IMR-90 (cell line): ENCODE measurements at regions not wholly inside any gene's neighbourhood (a gene's known extent, or its start where the extent isn't known, plus 50 kb on each side); places are given as distances from the start of the nearest gene placed in this dataset.
A peak's percentile ranks its signal among the peaks of the same experiment; 100 is the strongest.

Experiments used
- ATAC-seq: fragments of 200-7000 bp; cut with Tn5 transposase; 2 replicates; pipeline ENCODE4 v1.9.1; 2020; ENCODE audit warnings: low read depth, mild to moderate bottlenecking, moderate library complexity
- BruUV-seq: library from RNA; stranded (reverse); fragments of 400-500 nt; replicated peaks from 2 replicates; lab custom pipeline; 2021; lab: Mats Ljungman, UMichigan
- CTCF ChIA-PET: fragments of 300-600 bp; formaldehyde crosslinking; extraction: SDS; loops from one replicate; lab custom pipeline; 2021; ENCODE audit warnings: antibody characterized with exemption; lab: Yijun Ruan, JAX
- POLR2A ChIA-PET: fragments of 300-600 bp; sonication (Branson Sonifier 250); formaldehyde crosslinking; loops from one replicate; lab custom pipeline; 2022; ENCODE audit warnings: antibody characterized with exemption; ENCODE audit not compliant: unreplicated experiment; lab: Charles Lee
- DNase-seq: peaks from one replicate; pipeline ENCODE4 v3.0.0; 2013
- H2AFZ ChIP-seq: replicated peaks from 2 replicates; pipeline ENCODE3; 2013; ENCODE audit warnings: low read length, mild to moderate bottlenecking; ENCODE audit not compliant: poor library complexity
- H2AK5ac ChIP-seq: 2 replicates; pipeline ENCODE4 v1.6.1; 2013; ENCODE audit warnings: low read depth, low read length, inconsistent platforms
- H2AK9ac ChIP-seq: replicated peaks from 2 replicates; pipeline ENCODE3; 2013; ENCODE audit warnings: mild to moderate bottlenecking, low read depth, low read length, moderate library complexity; ENCODE audit not compliant: poor library complexity
- H2BK120ac ChIP-seq: 2 replicates; pipeline ENCODE4 v1.6.1; 2013; ENCODE audit warnings: low read depth, low read length, inconsistent platforms
- H2BK15ac ChIP-seq: 3 replicates; pipeline ENCODE4 v1.6.1; 2013; ENCODE audit warnings: low read depth, low read length, inconsistent platforms
- H2BK20ac ChIP-seq: 2 replicates; pipeline ENCODE4 v1.6.1; 2013; ENCODE audit warnings: low read depth, mild to moderate bottlenecking, inconsistent platforms, low read length, moderate library complexity
- H2BK5ac ChIP-seq: 2 replicates; pipeline ENCODE4 v1.6.1; 2013; ENCODE audit warnings: mild to moderate bottlenecking, low read depth, low read length, inconsistent platforms; ENCODE audit not compliant: poor library complexity, severe bottlenecking
- H3K14ac ChIP-seq: replicated peaks from 2 replicates; pipeline ENCODE4 v1.6.1; 2013; ENCODE audit warnings: low read depth, low read length, inconsistent platforms
- H3K18ac ChIP-seq: 2 replicates; pipeline ENCODE4 v1.6.1; 2013; ENCODE audit warnings: low read depth, low read length, control low read depth
- H3K23ac ChIP-seq: 2 replicates; pipeline ENCODE4 v1.6.1; 2013; ENCODE audit warnings: low read depth, low read length, inconsistent platforms
- H3K27ac ChIP-seq: 2 replicates; pipeline ENCODE4 v1.5.1; 2013; ENCODE audit warnings: mild to moderate bottlenecking, control low read depth, low read length; ENCODE audit not compliant: insufficient read depth
- H3K27me3 ChIP-seq: 2 replicates; pipeline ENCODE4 v1.6.1; 2013; ENCODE audit warnings: low read length; ENCODE audit not compliant: control insufficient read depth, insufficient read depth
- H3K36me3 ChIP-seq: 2 replicates; pipeline ENCODE4 v1.6.1; 2013; ENCODE audit warnings: low read length, mixed read lengths; ENCODE audit not compliant: control insufficient read depth, insufficient read depth
- H3K4ac ChIP-seq: 2 replicates; pipeline ENCODE4 v1.6.1; 2013; ENCODE audit warnings: low read depth, low read length, inconsistent platforms
- H3K4me1 ChIP-seq: 2 replicates; pipeline ENCODE4 v1.6.1; 2013; ENCODE audit warnings: low read length, mixed read lengths; ENCODE audit not compliant: control insufficient read depth, insufficient read depth
- H3K4me2 ChIP-seq: 2 replicates; pipeline ENCODE4 v1.6.1; 2013; ENCODE audit warnings: low read depth, mild to moderate bottlenecking, control low read depth, low read length, moderate library complexity
- H3K4me3 ChIP-seq: 2 replicates; pipeline ENCODE4 v1.5.1; 2013; ENCODE audit warnings: low read depth, mild to moderate bottlenecking, control low read depth, low read length, moderate library complexity; ENCODE audit not compliant: insufficient read depth
- H3K56ac ChIP-seq: 2 replicates; pipeline ENCODE4 v1.6.1; 2013; ENCODE audit warnings: low read length, inconsistent platforms; ENCODE audit not compliant: insufficient read depth; ENCODE audit errors: extremely low read depth
- H3K79me1 ChIP-seq, 2 experiments: 2 replicates each; pipeline ENCODE4 v1.6.1; 2013; ENCODE audit warnings: low read length in 2 of 2, inconsistent platforms in 1 of 2, low read depth in 1 of 2
- H3K9ac ChIP-seq: 2 replicates; pipeline ENCODE4 v1.6.1; 2013; ENCODE audit warnings: low read depth, low read length, control low read depth
- H3K9me1 ChIP-seq: 2 replicates; pipeline ENCODE4 v1.6.1; 2013; ENCODE audit warnings: low read length, inconsistent platforms; ENCODE audit not compliant: insufficient read depth
- H3K9me3 ChIP-seq: 2 replicates; pipeline ENCODE4 v1.6.1; 2013; ENCODE audit warnings: low read length; ENCODE audit not compliant: control insufficient read depth, insufficient read depth
- H4K20me1 ChIP-seq: 2 replicates; pipeline ENCODE4 v1.6.1; 2013; ENCODE audit warnings: low read length, inconsistent platforms; ENCODE audit not compliant: insufficient read depth
- H4K5ac ChIP-seq: 2 replicates; pipeline ENCODE4 v1.6.1; 2013; ENCODE audit warnings: mild to moderate bottlenecking, low read depth, low read length, control low read depth
- H4K8ac ChIP-seq, 2 experiments: 2 replicates each; pipeline ENCODE4 v1.6.1; 2013; ENCODE audit warnings: low read depth in 2 of 2, low read length in 2 of 2, control low read depth in 1 of 2, inconsistent platforms in 1 of 2
- H4K91ac ChIP-seq: 2 replicates; pipeline ENCODE4 v1.6.1; 2013; ENCODE audit warnings: low read depth, low read length, inconsistent platforms; ENCODE audit not compliant: insufficient read depth
- BHLHE40 ChIP-seq: fragments of 150-350 bp; IDR thresholded peaks from 2 replicates; pipeline ENCODE4 v1.6.1; 2016; ENCODE audit warnings: mild to moderate bottlenecking, low read depth, low read length
- CEBPB ChIP-seq: IDR thresholded peaks from 2 replicates; pipeline ENCODE4 v1.6.1; 2012; ENCODE audit warnings: low read depth, low read length, improper control_type of control experiment
- CHD1 ChIP-seq: IDR thresholded peaks from 2 replicates; pipeline ENCODE4 v1.6.1; 2012; ENCODE audit warnings: low read depth, low read length, improper control_type of control experiment
- FOS ChIP-seq: fragments of 150-350 bp; IDR thresholded peaks from 2 replicates; pipeline ENCODE4 v1.6.1; 2016; ENCODE audit warnings: low read depth, low read length
- MAFK ChIP-seq: IDR thresholded peaks from 2 replicates; pipeline ENCODE4 v1.6.1; 2012; ENCODE audit warnings: low read depth, low read length, improper control_type of control experiment
- MAZ ChIP-seq: IDR thresholded peaks from 2 replicates; pipeline ENCODE4 v1.6.1; 2012; ENCODE audit warnings: low read depth, mild to moderate bottlenecking, low read length, improper control_type of control experiment, moderate library complexity, borderline replicate concordance
- MXI1 ChIP-seq: IDR thresholded peaks from 2 replicates; pipeline ENCODE4 v1.6.1; 2012; ENCODE audit warnings: low read depth, mild to moderate bottlenecking, low read length, moderate library complexity, borderline replicate concordance
- NFE2L2 ChIP-seq: fragments of 150-350 bp; IDR thresholded peaks from 2 replicates; pipeline ENCODE4 v1.6.1; 2016; ENCODE audit warnings: low read depth, mild to moderate bottlenecking, low read length
- POLR2A ChIP-seq: IDR thresholded peaks from 2 replicates; pipeline ENCODE4 v1.6.1; 2012; ENCODE audit warnings: mild to moderate bottlenecking, low read depth, low read length
- RAD21 ChIP-seq: IDR thresholded peaks from 2 replicates; pipeline ENCODE4 v1.6.1; 2012; ENCODE audit warnings: low read length, improper control_type of control experiment
- RCOR1 ChIP-seq: IDR thresholded peaks from 2 replicates; pipeline ENCODE4 v1.6.1; 2012; ENCODE audit warnings: mild to moderate bottlenecking, low read length, improper control_type of control experiment; ENCODE audit not compliant: insufficient replicate concordance
- RFX5 ChIP-seq: IDR thresholded peaks from 2 replicates; pipeline ENCODE4 v1.8.0; 2012; ENCODE audit warnings: low read depth, mild to moderate bottlenecking, low read length, moderate library complexity
- SMC3 ChIP-seq: fragments of 150-350 bp; IDR thresholded peaks from 2 replicates; pipeline ENCODE4 v1.6.1; 2016; ENCODE audit warnings: low read depth, mild to moderate bottlenecking, antibody characterized with exemption, low read length, moderate library complexity
- WGBS, 2 experiments: methylation state at CpG; one replicate each; pipeline versions ENCODE4 v1.1.5 to v1.1.7; 2013; ENCODE audit warnings: missing lambda C conversion rate in 2 of 2; ENCODE audit not compliant: insufficient read length in 1 of 2; ENCODE audit errors: extremely low coverage in 2 of 2; 5-methylcytosine and 5-hydroxymethylcytosine counted together
- dilution Hi-C: fragments of 300-500 bp; cut with HindIII; formaldehyde crosslinking; loops from one replicate; pipeline ENCODE4 v1.14.3; 2018; ENCODE audit warnings: low sequenced_read_pairs; ENCODE audit not compliant: unreplicated experiment
- in situ Hi-C: fragments of 300-500 bp; cut with MboI; formaldehyde crosslinking; loops from 3 replicates; pipeline ENCODE4 v1.14.3; 2019; ENCODE audit warnings: low sequenced_read_pairs, inconsistent platforms, mixed read lengths
- intact Hi-C: fragments of 100-400 bp; cut with micrococcal nuclease; formaldehyde crosslinking; loops from 2 replicates; pipeline ENCODE4 v1.10.0; 2022
- TF ChIP-seq, protein P1 (sequence below): fragments of 150-350 bp; IDR thresholded peaks from 2 replicates; pipeline ENCODE4 v1.6.1; 2016; ENCODE audit warnings: low read depth, mild to moderate bottlenecking, low read length, moderate library complexity, borderline replicate concordance
- TF ChIP-seq, protein P2 (sequence below): fragments of 150-350 bp; IDR thresholded peaks from 2 replicates; pipeline ENCODE4 v1.6.1; 2017; ENCODE audit warnings: mild to moderate bottlenecking, antibody characterized with exemption, low read length, low read depth

DNA sequence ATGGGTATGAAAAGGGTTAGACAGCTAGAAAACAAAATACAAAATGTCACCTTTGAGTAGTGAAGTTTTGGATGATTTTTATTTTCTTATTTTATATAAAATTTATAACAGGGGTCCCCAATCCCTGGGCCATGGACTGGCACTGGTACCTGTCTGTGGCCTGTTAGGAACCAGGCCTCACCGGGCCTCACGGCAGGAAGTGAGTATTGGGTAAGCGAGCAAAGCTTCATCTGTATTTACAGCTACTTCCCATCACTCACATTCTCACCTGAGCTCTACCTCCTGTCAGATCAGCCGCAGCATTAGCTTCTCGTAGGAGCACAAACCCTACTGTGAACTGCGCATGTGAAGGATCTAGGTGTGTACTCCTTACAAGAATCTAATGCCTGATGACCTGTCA is 202.8 kb upstream of the TWIST2 start (continued):
- TF ChIP-seq NFE2L2 = no peak
- TF ChIP-seq RAD21 = no peak
- no peak for TF ChIP-seq SMC3

DNA sequence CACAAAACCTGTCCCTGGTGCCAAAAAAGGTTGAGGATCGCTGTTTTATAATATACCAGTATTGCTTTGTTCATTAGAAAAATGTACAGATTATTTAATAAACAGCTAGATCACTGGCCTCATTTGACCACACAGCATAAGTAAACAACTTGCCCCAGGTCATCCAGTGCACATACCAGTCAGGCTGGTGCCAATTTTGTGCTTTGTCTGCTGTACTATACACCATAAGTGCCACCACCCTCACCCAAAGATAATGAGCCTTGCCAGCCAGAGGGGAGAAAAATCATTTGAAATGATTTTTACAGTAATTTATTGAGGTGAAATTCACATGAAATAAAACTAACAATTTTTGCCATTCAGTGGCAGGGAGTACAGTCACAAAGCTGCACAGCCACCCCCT is 202.2 kb upstream of the TWIST2 start:
- H2AK5ac ChIP-seq = no peak overlapping the region
- H2BK20ac ChIP-seq = no peak overlapping the region; the same call in 1 of the 2 replicates
- H3K14ac ChIP-seq = no peak overlapping the region
- no peak for DNase-seq
- POLR2A ChIA-PET = no interaction called here
- no peak overlapping the region for H3K4ac ChIP-seq
- CTCF ChIA-PET = no interaction called here
- H3K18ac ChIP-seq = peak overlapping the region; percentile 43; the same call in 1 of the 2 replicates
- no peak overlapping the region for H2BK120ac ChIP-seq
- WGBS, 2 experiments = no CpG with 5 or more reads among the region's 1 CpG
- no TSS peak for BruUV-seq
- H3K4me2 ChIP-seq = no peak overlapping the region
- no peak overlapping the region for H3K4me3 ChIP-seq
- no peak overlapping the region for H3K9ac ChIP-seq
- dilution Hi-C loops = no loop called here
- no peaks in the 10 kb centered on the region for H4K20me1 ChIP-seq
- no peak overlapping the region for H2BK5ac ChIP-seq
- ATAC-seq = no peak
- H3K27me3 ChIP-seq = peaks cover under 1% of the 10 kb centered on the region
- no peak overlapping the region for H2BK15ac ChIP-seq
- H3K9me3 ChIP-seq = no peaks in the 10 kb centered on the region
- no peak overlapping the region for H2AK9ac ChIP-seq
- no peak overlapping the region for H2AFZ ChIP-seq
- in situ Hi-C loops = no loop called here
- H3K27ac ChIP-seq = no peak overlapping the region
- H3K23ac ChIP-seq = no peak overlapping the region
- H4K5ac ChIP-seq = 0 out of 2 replicates have a peak overlapping the region, but pooled peaks have one; percentile 58
- peak overlapping the region in 1 of 2 experiments; percentile 43; a peak in 1 of 4 replicates for H4K8ac ChIP-seq
- H3K79me1 ChIP-seq = no peaks in the 10 kb centered on the region
- peak overlapping the region; percentile 3; the same call in 1 of the 2 replicates for H3K56ac ChIP-seq
- peaks cover 18% of the 10 kb centered on the region for H3K9me1 ChIP-seq
- H3K36me3 ChIP-seq = no peaks in the 10 kb centered on the region
- intact Hi-C loops = no loop called here
- no peak overlapping the region; the same call in 1 of the 2 replicates for H4K91ac ChIP-seq
- peaks cover 15% of the 10 kb centered on the region for H3K4me1 ChIP-seq
- TF ChIP-seq CHD1 (no peak), RAD21 (no peak), SMC3 (no peak), FOS (no peak), MXI1 (no peak), BHLHE40 (no peak), CEBPB (no peak), RCOR1 (no peak), POLR2A (no peak), RFX5 (no peak), MAZ (no peak), MAFK (no peak), NFE2L2 (no peak)
- TF ChIP-seq, protein P1, sequence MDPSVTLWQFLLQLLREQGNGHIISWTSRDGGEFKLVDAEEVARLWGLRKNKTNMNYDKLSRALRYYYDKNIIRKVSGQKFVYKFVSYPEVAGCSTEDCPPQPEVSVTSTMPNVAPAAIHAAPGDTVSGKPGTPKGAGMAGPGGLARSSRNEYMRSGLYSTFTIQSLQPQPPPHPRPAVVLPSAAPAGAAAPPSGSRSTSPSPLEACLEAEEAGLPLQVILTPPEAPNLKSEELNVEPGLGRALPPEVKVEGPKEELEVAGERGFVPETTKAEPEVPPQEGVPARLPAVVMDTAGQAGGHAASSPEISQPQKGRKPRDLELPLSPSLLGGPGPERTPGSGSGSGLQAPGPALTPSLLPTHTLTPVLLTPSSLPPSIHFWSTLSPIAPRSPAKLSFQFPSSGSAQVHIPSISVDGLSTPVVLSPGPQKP = no peak
- TF ChIP-seq, protein P2, sequence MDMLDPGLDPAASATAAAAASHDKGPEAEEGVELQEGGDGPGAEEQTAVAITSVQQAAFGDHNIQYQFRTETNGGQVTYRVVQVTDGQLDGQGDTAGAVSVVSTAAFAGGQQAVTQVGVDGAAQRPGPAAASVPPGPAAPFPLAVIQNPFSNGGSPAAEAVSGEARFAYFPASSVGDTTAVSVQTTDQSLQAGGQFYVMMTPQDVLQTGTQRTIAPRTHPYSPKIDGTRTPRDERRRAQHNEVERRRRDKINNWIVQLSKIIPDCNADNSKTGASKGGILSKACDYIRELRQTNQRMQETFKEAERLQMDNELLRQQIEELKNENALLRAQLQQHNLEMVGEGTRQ = no peak
